ENCODE measurements at regions not wholly inside any gene's neighbourhood (a gene's known extent, or its start where the extent isn't known, plus 50 kb on each side); places are given as distances from the start of the nearest gene placed in this dataset.

- DNase-seq (ENCODE audit: low read depth in 2 of 2): peak; percentile 50 to 82
- no peak overlapping the region for H3K4me3 ChIP-seq (replicated peaks in 1 of 2; ENCODE audit: low read depth in 2 of 2, low read length in 2 of 2)
- TF ChIP-seq, protein P1, sequence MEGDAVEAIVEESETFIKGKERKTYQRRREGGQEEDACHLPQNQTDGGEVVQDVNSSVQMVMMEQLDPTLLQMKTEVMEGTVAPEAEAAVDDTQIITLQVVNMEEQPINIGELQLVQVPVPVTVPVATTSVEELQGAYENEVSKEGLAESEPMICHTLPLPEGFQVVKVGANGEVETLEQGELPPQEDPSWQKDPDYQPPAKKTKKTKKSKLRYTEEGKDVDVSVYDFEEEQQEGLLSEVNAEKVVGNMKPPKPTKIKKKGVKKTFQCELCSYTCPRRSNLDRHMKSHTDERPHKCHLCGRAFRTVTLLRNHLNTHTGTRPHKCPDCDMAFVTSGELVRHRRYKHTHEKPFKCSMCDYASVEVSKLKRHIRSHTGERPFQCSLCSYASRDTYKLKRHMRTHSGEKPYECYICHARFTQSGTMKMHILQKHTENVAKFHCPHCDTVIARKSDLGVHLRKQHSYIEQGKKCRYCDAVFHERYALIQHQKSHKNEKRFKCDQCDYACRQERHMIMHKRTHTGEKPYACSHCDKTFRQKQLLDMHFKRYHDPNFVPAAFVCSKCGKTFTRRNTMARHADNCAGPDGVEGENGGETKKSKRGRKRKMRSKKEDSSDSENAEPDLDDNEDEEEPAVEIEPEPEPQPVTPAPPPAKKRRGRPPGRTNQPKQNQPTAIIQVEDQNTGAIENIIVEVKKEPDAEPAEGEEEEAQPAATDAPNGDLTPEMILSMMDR (IDR thresholded peaks at IDR 0.05; ENCODE audit: low read depth, low read length): no peak
Measured at GRCh38 chr10:33112831-33113455, 154.9 kb upstream of the ITGB1 start.

DNA sequence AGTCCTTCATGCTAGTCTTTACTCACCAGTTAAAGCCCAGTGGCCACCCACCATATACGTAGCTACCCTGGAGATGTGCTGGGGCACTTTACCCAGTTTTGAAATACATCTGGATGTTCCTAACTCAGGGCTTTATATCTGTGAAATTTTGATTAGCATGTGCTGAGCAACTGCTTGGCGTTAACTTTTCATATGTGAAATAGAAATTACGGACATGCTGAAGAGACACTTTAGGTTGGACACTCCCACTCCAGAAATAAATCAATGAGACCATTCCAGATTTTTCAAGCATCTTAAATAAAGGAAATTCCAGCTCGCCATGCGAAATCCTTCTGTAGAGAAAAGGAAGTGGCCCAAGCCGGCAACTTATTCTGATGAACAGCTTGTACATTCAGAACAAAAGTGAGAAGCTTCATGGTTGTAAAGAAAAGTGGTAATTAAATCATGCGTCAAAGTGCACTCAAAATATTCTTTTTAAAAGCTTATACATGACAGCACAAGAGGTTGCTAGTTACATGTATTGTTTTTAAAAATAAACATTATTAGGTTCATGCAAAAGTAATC is 153.5 kb upstream of the ITGB1 start:
- no peak for DNase-seq (ENCODE audit: low read depth in 2 of 2)
- H3K4me3 ChIP-seq (replicated peaks in 1 of 2; ENCODE audit: low read depth in 2 of 2, low read length in 2 of 2): no peak overlapping the region
- TF ChIP-seq, protein P1 (IDR thresholded peaks at IDR 0.05; ENCODE audit: low read depth, low read length): no peak

- TF ChIP-seq, protein P1 (IDR thresholded peaks at IDR 0.05; ENCODE audit: low read depth, low read length): no peak
- no peak for DNase-seq (ENCODE audit: low read depth in 2 of 2)
Measured at GRCh38 chr10:33109788-33110469, 151.9 kb upstream of the ITGB1 start.

GRCh38 chr10:33109384-33109783 is 151.4 kb upstream of the ITGB1 start:
- TF ChIP-seq, protein P1 (IDR thresholded peaks at IDR 0.05; ENCODE audit: low read depth, low read length): no peak
- no peak overlapping the region for H3K4me3 ChIP-seq (replicated peaks in 1 of 2; ENCODE audit: low read depth in 2 of 2, low read length in 2 of 2)
- DNase-seq (ENCODE audit: low read depth in 2 of 2): peak in 1 of 2 donors; percentile 21

More at GRCh38 chr10:33109788-33110469, 151.9 kb upstream of the ITGB1 start:
- no peak overlapping the region for H3K4me3 ChIP-seq (replicated peaks in 1 of 2; ENCODE audit: low read depth in 2 of 2, low read length in 2 of 2)

DNA sequence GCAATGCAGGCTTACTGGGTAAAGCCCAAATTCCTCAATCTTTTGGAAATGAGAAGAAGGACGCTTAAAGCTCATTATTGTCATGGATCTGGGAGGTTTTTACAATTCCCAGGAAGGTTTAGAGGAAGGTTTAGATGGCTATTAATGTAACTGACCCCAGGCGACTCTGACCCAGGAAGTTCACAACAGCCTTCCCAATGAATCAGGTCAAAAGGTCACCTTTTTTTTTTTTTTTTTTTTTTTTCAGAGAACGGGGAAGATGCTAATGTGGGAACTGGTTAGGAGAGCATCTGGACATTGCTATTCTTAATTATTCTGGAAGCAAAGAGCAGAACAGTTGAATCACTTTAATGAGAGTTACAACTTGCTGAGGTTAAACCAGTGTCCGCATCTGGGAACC is 149.9 kb upstream of the ITGB1 start:
- no peak overlapping the region for H3K4me3 ChIP-seq (replicated peaks in 1 of 2; ENCODE audit: low read depth in 2 of 2, low read length in 2 of 2)
- TF ChIP-seq, protein P1 (IDR thresholded peaks at IDR 0.05; ENCODE audit: low read depth, low read length): no peak
- no peak for DNase-seq (ENCODE audit: low read depth in 2 of 2)

GRCh38 chr10:33106767-33107166 is 148.7 kb upstream of the ITGB1 start:
- DNase-seq (ENCODE audit: low read depth in 2 of 2): no peak
- no peak overlapping the region for H3K4me3 ChIP-seq (replicated peaks in 1 of 2; ENCODE audit: low read depth in 2 of 2, low read length in 2 of 2)
- TF ChIP-seq, protein P1 (IDR thresholded peaks at IDR 0.05; ENCODE audit: low read depth, low read length): no peak

All from cardiac fibroblast (primary cell).